ENCODE measurements at regions not wholly inside any gene's neighbourhood (a gene's known extent, or its start where the extent isn't known, plus 50 kb on each side); places are given as distances from the start of the nearest gene placed in this dataset.
"Not testable (repeated sequence)": the region's sequence is repeated elsewhere in the genome, so short reads cannot be mapped to it uniquely, and the experiment has no call there.

- ATAC-seq (ENCODE audit: low FRiP score) = no peak
- no peak for TF ChIP-seq CTCF (IDR thresholded peaks at IDR 0.05)
- no peak for DNase-seq (ENCODE audit: low spot score)
These were observed 870.7 kb upstream of the INTU start for GRCh38 chr4:126761947-126762662.

- no peak for ATAC-seq (ENCODE audit: low FRiP score)
- no peak for DNase-seq (ENCODE audit: low spot score)
- no peak for TF ChIP-seq CTCF (IDR thresholded peaks at IDR 0.05)
These were observed 870.0 kb upstream of the INTU start for GRCh38 chr4:126762663-126763247.

GRCh38 chr4:126766241-126766640 lies 866.5 kb upstream of the INTU start:
- DNase-seq (ENCODE audit: low spot score) = no peak
- no peak for TF ChIP-seq CTCF (IDR thresholded peaks at IDR 0.05)
- no peak for ATAC-seq (ENCODE audit: low FRiP score)

GRCh38 chr4:126768338-126768737 lies 864.4 kb upstream of the INTU start:
- DNase-seq (ENCODE audit: low spot score) = no peak
- no peak for ATAC-seq (ENCODE audit: low FRiP score)
- TF ChIP-seq CTCF (IDR thresholded peaks at IDR 0.05) = no peak

- ATAC-seq (ENCODE audit: low FRiP score); DNase-seq (ENCODE audit: low spot score): not testable (repeated sequence)
These were observed 861.8 kb upstream of the INTU start for GRCh38 chr4:126770811-126771553.

GRCh38 chr4:126771618-126772017 lies 861.1 kb upstream of the INTU start:
- not testable (repeated sequence) for DNase-seq (ENCODE audit: low spot score); ATAC-seq (ENCODE audit: low FRiP score)

GRCh38 chr4:126772662-126773061 lies 860.1 kb upstream of the INTU start:
- DNase-seq (ENCODE audit: low spot score) = no peak
- no peak for ATAC-seq (ENCODE audit: low FRiP score)
- TF ChIP-seq CTCF (IDR thresholded peaks at IDR 0.05) = no peak

Measured in omental fat pad (tissue), 3 donors.